HEK293 (cell line): ENCODE measurements at regions not wholly inside any gene's neighbourhood (a gene's known extent, or its start where the extent isn't known, plus 50 kb on each side); places are given as distances from the start of the nearest gene placed in this dataset.

Source experiments
- IKZF3 ChIP-seq: fragments of 450-650 bp; IDR thresholded peaks from 2 replicates; pipeline ENCODE4 v1.5.0; 2018; ENCODE audit warnings: missing biosample characterization, mild to moderate bottlenecking, missing genetic modification characterization, moderate library complexity
- SCRT1 ChIP-seq: fragments of 450-650 bp; formaldehyde crosslinking; IDR thresholded peaks from 2 replicates; pipeline ENCODE4 v1.5.1; 2016; ENCODE audit warnings: missing biosample characterization, missing genetic modification characterization, borderline replicate concordance
- YY1 ChIP-seq: fragments of 450-650 bp; formaldehyde crosslinking; IDR thresholded peaks from 2 replicates; pipeline ENCODE4 v1.5.1; 2018; ENCODE audit warnings: missing biosample characterization, missing genetic modification characterization
- ZBTB21 ChIP-seq: fragments of 450-650 bp; formaldehyde crosslinking; IDR thresholded peaks from 2 replicates; pipeline ENCODE4 v1.5.1; 2017; ENCODE audit warnings: missing biosample characterization, missing genetic modification characterization
- ZNF175 ChIP-seq: fragments of 450-650 bp; formaldehyde crosslinking; IDR thresholded peaks from 2 replicates; pipeline ENCODE4 v1.5.1; 2016; ENCODE audit warnings: missing biosample characterization, missing genetic modification characterization
- TF ChIP-seq, protein P1 (sequence below): fragments of 450-650 bp; formaldehyde crosslinking; IDR thresholded peaks from 2 replicates; pipeline ENCODE4 v1.5.1; 2016; ENCODE audit warnings: missing biosample characterization, missing genetic modification characterization
- TF ChIP-seq, protein P2 (sequence below): fragments of 450-650 bp; formaldehyde crosslinking; IDR thresholded peaks from 2 replicates; pipeline ENCODE4 v1.5.1; 2016; ENCODE audit warnings: missing biosample characterization, missing genetic modification characterization
- TF ChIP-seq, protein P3 (sequence below): fragments of 450-650 bp; IDR thresholded peaks from 2 replicates; pipeline ENCODE4 v1.5.1; 2018; ENCODE audit warnings: missing biosample characterization, mild to moderate bottlenecking, missing genetic modification characterization
- TF ChIP-seq, protein P4 (sequence below): fragments of 450-650 bp; formaldehyde crosslinking; IDR thresholded peaks from 2 replicates; pipeline ENCODE4 v1.5.1; 2016; ENCODE audit warnings: missing biosample characterization, missing genetic modification characterization, borderline replicate concordance

DNA sequence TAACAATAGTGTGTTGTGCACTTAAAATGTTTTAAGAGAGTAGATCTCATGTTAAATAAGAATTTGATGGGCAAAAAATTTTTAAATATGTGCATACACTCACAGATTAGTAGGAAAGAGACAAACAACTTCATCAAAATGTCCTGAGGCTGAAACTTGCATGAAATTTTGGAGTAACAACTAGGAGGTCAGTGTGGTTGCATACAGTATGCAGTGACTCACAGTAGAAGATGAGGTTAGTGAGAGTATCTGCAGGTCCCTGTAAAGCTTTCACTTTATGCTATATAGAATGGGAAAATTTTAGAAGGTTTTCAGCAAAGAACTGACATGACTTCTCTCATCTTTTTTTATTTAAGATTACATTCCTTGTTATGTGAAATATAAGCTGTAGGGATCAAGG lies 453.1 kb upstream of the KLHL4 start:
- TF ChIP-seq, protein P1, sequence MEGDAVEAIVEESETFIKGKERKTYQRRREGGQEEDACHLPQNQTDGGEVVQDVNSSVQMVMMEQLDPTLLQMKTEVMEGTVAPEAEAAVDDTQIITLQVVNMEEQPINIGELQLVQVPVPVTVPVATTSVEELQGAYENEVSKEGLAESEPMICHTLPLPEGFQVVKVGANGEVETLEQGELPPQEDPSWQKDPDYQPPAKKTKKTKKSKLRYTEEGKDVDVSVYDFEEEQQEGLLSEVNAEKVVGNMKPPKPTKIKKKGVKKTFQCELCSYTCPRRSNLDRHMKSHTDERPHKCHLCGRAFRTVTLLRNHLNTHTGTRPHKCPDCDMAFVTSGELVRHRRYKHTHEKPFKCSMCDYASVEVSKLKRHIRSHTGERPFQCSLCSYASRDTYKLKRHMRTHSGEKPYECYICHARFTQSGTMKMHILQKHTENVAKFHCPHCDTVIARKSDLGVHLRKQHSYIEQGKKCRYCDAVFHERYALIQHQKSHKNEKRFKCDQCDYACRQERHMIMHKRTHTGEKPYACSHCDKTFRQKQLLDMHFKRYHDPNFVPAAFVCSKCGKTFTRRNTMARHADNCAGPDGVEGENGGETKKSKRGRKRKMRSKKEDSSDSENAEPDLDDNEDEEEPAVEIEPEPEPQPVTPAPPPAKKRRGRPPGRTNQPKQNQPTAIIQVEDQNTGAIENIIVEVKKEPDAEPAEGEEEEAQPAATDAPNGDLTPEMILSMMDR (tag by site-specific recombination), result no peak
- TF ChIP-seq, protein P2, sequence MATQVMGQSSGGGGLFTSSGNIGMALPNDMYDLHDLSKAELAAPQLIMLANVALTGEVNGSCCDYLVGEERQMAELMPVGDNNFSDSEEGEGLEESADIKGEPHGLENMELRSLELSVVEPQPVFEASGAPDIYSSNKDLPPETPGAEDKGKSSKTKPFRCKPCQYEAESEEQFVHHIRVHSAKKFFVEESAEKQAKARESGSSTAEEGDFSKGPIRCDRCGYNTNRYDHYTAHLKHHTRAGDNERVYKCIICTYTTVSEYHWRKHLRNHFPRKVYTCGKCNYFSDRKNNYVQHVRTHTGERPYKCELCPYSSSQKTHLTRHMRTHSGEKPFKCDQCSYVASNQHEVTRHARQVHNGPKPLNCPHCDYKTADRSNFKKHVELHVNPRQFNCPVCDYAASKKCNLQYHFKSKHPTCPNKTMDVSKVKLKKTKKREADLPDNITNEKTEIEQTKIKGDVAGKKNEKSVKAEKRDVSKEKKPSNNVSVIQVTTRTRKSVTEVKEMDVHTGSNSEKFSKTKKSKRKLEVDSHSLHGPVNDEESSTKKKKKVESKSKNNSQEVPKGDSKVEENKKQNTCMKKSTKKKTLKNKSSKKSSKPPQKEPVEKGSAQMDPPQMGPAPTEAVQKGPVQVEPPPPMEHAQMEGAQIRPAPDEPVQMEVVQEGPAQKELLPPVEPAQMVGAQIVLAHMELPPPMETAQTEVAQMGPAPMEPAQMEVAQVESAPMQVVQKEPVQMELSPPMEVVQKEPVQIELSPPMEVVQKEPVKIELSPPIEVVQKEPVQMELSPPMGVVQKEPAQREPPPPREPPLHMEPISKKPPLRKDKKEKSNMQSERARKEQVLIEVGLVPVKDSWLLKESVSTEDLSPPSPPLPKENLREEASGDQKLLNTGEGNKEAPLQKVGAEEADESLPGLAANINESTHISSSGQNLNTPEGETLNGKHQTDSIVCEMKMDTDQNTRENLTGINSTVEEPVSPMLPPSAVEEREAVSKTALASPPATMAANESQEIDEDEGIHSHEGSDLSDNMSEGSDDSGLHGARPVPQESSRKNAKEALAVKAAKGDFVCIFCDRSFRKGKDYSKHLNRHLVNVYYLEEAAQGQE (tag by site-specific recombination), result no peak
- no peak for TF ChIP-seq ZNF175 (tag by site-specific recombination)
- TF ChIP-seq, protein P3, sequence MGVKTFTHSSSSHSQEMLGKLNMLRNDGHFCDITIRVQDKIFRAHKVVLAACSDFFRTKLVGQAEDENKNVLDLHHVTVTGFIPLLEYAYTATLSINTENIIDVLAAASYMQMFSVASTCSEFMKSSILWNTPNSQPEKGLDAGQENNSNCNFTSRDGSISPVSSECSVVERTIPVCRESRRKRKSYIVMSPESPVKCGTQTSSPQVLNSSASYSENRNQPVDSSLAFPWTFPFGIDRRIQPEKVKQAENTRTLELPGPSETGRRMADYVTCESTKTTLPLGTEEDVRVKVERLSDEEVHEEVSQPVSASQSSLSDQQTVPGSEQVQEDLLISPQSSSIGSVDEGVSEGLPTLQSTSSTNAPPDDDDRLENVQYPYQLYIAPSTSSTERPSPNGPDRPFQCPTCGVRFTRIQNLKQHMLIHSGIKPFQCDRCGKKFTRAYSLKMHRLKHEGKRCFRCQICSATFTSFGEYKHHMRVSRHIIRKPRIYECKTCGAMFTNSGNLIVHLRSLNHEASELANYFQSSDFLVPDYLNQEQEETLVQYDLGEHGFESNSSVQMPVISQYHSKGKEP (tag by site-specific recombination), result no peak
- no peak for TF ChIP-seq YY1 (tag by site-specific recombination)
- TF ChIP-seq, protein P4, sequence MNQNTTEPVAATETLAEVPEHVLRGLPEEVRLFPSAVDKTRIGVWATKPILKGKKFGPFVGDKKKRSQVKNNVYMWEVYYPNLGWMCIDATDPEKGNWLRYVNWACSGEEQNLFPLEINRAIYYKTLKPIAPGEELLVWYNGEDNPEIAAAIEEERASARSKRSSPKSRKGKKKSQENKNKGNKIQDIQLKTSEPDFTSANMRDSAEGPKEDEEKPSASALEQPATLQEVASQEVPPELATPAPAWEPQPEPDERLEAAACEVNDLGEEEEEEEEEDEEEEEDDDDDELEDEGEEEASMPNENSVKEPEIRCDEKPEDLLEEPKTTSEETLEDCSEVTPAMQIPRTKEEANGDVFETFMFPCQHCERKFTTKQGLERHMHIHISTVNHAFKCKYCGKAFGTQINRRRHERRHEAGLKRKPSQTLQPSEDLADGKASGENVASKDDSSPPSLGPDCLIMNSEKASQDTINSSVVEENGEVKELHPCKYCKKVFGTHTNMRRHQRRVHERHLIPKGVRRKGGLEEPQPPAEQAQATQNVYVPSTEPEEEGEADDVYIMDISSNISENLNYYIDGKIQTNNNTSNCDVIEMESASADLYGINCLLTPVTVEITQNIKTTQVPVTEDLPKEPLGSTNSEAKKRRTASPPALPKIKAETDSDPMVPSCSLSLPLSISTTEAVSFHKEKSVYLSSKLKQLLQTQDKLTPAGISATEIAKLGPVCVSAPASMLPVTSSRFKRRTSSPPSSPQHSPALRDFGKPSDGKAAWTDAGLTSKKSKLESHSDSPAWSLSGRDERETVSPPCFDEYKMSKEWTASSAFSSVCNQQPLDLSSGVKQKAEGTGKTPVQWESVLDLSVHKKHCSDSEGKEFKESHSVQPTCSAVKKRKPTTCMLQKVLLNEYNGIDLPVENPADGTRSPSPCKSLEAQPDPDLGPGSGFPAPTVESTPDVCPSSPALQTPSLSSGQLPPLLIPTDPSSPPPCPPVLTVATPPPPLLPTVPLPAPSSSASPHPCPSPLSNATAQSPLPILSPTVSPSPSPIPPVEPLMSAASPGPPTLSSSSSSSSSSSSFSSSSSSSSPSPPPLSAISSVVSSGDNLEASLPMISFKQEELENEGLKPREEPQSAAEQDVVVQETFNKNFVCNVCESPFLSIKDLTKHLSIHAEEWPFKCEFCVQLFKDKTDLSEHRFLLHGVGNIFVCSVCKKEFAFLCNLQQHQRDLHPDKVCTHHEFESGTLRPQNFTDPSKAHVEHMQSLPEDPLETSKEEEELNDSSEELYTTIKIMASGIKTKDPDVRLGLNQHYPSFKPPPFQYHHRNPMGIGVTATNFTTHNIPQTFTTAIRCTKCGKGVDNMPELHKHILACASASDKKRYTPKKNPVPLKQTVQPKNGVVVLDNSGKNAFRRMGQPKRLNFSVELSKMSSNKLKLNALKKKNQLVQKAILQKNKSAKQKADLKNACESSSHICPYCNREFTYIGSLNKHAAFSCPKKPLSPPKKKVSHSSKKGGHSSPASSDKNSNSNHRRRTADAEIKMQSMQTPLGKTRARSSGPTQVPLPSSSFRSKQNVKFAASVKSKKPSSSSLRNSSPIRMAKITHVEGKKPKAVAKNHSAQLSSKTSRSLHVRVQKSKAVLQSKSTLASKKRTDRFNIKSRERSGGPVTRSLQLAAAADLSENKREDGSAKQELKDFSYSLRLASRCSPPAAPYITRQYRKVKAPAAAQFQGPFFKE, result no peak
- no peak for TF ChIP-seq ZBTB21 (tag by site-specific recombination)
- no peak for TF ChIP-seq SCRT1 (tag by site-specific recombination)
- TF ChIP-seq IKZF3 (tag by site-specific recombination), result no peak
